Natural killer cell (primary cell): ENCODE measurements at regions not wholly inside any gene's neighbourhood (a gene's known extent, or its start where the extent isn't known, plus 50 kb on each side); places are given as distances from the start of the nearest gene placed in this dataset.

ENCODE experiments used
- ATAC-seq, 3 donors: fragments of 150-1000 bp in 2 of 3; fragments of 200-7000 bp in 1 of 3; cut with Tn5 transposase; 1 replicate in 1 of 3; 2 replicates in 2 of 3; pipeline ENCODE4 v1.10.0; 2021; ENCODE audit warnings: mild to moderate bottlenecking in 2 of 3, moderate library complexity in 2 of 3
- DNase-seq, 2 donors: peaks; one replicate each; pipeline versions ENCODE4 v3.0.0 to v3.0.0-alpha.2; 2013 to 2021; ENCODE audit warnings: mixed read lengths in 1 of 2
- H3K27ac ChIP-seq: one replicate; pipeline ENCODE4 v1.5.1; 2013; ENCODE audit warnings: mild to moderate bottlenecking, low read length
- H3K27me3 ChIP-seq: one replicate; pipeline ENCODE4 v1.6.1; 2013; ENCODE audit warnings: low read length; ENCODE audit not compliant: control insufficient read depth, insufficient read depth
- H3K36me3 ChIP-seq: one replicate; pipeline ENCODE4 v1.6.1; 2013; ENCODE audit warnings: low read length; ENCODE audit not compliant: control insufficient read depth, insufficient read depth
- H3K4me1 ChIP-seq: one replicate; pipeline ENCODE4 v1.6.1; 2013; ENCODE audit warnings: low read length; ENCODE audit not compliant: control insufficient read depth, insufficient read depth
- H3K4me3 ChIP-seq: one replicate; pipeline ENCODE4 v1.5.1; 2013; ENCODE audit warnings: low read length
- H3K9me3 ChIP-seq: one replicate; pipeline ENCODE4 v1.6.1; 2013; ENCODE audit warnings: low read length; ENCODE audit not compliant: control insufficient read depth, insufficient read depth
- H3K27ac Mint-ChIP-seq, 2 donors: one replicate each; pipeline ENCODE4 v1.8.0; 2022; ENCODE audit warnings: mild to moderate bottlenecking in 2 of 2, mixed read lengths in 2 of 2, moderate library complexity in 1 of 2
- H3K27me3 Mint-ChIP-seq, 2 donors: one replicate each; pipeline ENCODE4 v1.8.0; 2022; ENCODE audit warnings: low read depth in 2 of 2, mixed read lengths in 2 of 2
- H3K36me3 Mint-ChIP-seq: one replicate; pipeline ENCODE4 v1.8.0; 2022; ENCODE audit warnings: mixed read lengths
- H3K4me1 Mint-ChIP-seq, 2 donors: one replicate each; pipeline ENCODE4 v1.8.0; 2022; ENCODE audit warnings: mixed read lengths in 2 of 2
- H3K4me3 Mint-ChIP-seq: one replicate; pipeline ENCODE4 v1.8.0; 2022; ENCODE audit warnings: mild to moderate bottlenecking, moderate library complexity, mixed read lengths
- H3K9me3 Mint-ChIP-seq, 2 donors: one replicate each; pipeline ENCODE4 v1.8.0; 2022; ENCODE audit warnings: mixed read lengths in 2 of 2
- CTCF ChIP-seq: fragments of 200-600 bp; IDR thresholded peaks from one replicate; pipeline ENCODE4 v1.8.0; 2022; ENCODE audit warnings: antibody characterized with exemption
- whole genome bisulfite sequencing: methylation state at CpG from one replicate; pipeline ENCODE4 v1.1.7; 2013; ENCODE audit warnings: missing lambda C conversion rate; ENCODE audit not compliant: insufficient coverage; 5-methylcytosine and 5-hydroxymethylcytosine counted together
- intact Hi-C: fragments of 100-400 bp; cut with micrococcal nuclease; formaldehyde crosslinking; loops from one replicate; pipeline ENCODE4 v1.14.2; 2022

- Mint-ChIP-seq H3K4me1 (no peaks in the 10 kb centered on the region), H3K4me3 (no peak overlapping the region), H3K27ac (no peak overlapping the region), H3K27me3 (no peaks in the 10 kb centered on the region), H3K36me3 (no peaks in the 10 kb centered on the region), H3K9me3 (no peaks in the 10 kb centered on the region)
- Histone ChIP-seq H3K9me3 (no peaks in the 10 kb centered on the region), H3K36me3 (no peaks in the 10 kb centered on the region), H3K4me3 (no peak overlapping the region), H3K27me3 (no peaks in the 10 kb centered on the region), H3K4me1 (no peaks in the 10 kb centered on the region), H3K27ac (no peak overlapping the region)
- ATAC-seq (no peak), DNase-seq (no peak)
- WGBS: 60% methylated on average over 1 of the region's 2 CpGs
- no peak for TF ChIP-seq CTCF
- intact Hi-C loops: no loop called here
These were observed 225.0 kb upstream of the ARHGEF26 start for GRCh38 chr3:153896197-153896596.

- DNase-seq: no peak
- no peak overlapping the region for H3K27ac Mint-ChIP-seq
- 90% methylated on average over 2 of the region's 3 CpGs for WGBS
- no peaks in the 10 kb centered on the region for H3K36me3 Mint-ChIP-seq
- no peak for TF ChIP-seq CTCF
- no peaks in the 10 kb centered on the region for H3K9me3 Mint-ChIP-seq
- no peaks in the 10 kb centered on the region for H3K27me3 ChIP-seq
- H3K27me3 Mint-ChIP-seq: no peaks in the 10 kb centered on the region
- H3K4me3 Mint-ChIP-seq: no peak overlapping the region
- H3K4me3 ChIP-seq: no peak overlapping the region
- H3K4me1 Mint-ChIP-seq: no peaks in the 10 kb centered on the region
- H3K27ac ChIP-seq: no peak overlapping the region
- H3K4me1 ChIP-seq: no peaks in the 10 kb centered on the region
- H3K9me3 ChIP-seq: no peaks in the 10 kb centered on the region
- H3K36me3 ChIP-seq: no peaks in the 10 kb centered on the region
- ATAC-seq: no peak
- intact Hi-C loops: no loop called here
These were observed 224.0 kb upstream of the ARHGEF26 start for GRCh38 chr3:153897025-153897723.

- no peak overlapping the region for H3K4me3 ChIP-seq
- Mint-ChIP-seq H3K9me3 (no peaks in the 10 kb centered on the region), H3K4me1 (no peaks in the 10 kb centered on the region), H3K27me3 (no peaks in the 10 kb centered on the region), H3K36me3 (no peaks in the 10 kb centered on the region), H3K4me3 (no peak overlapping the region), H3K27ac (no peak overlapping the region)
- TF ChIP-seq CTCF: no peak
- no peaks in the 10 kb centered on the region for H3K4me1 ChIP-seq
- no peaks in the 10 kb centered on the region for H3K27me3 ChIP-seq
- no peaks in the 10 kb centered on the region for H3K9me3 ChIP-seq
- no peak overlapping the region for H3K27ac ChIP-seq
- no peaks in the 10 kb centered on the region for H3K36me3 ChIP-seq
- no peak for ATAC-seq
- no peak for DNase-seq
- intact Hi-C loops: no loop called here
These were observed 223.3 kb upstream of the ARHGEF26 start for GRCh38 chr3:153897842-153898241.

GRCh38 chr3:153901152-153901551 lies 220.0 kb upstream of the ARHGEF26 start:
- Mint-ChIP-seq H3K36me3 (no peaks in the 10 kb centered on the region), H3K9me3 (peaks cover 3 to 6% of the 10 kb centered on the region in 2 donors), H3K4me1 (no peaks in the 10 kb centered on the region), H3K27ac (no peak overlapping the region), H3K27me3 (no peaks in the 10 kb centered on the region), H3K4me3 (no peak overlapping the region)
- TF ChIP-seq CTCF: no peak
- Histone ChIP-seq H3K27ac (no peak overlapping the region), H3K36me3 (no peaks in the 10 kb centered on the region), H3K4me1 (no peaks in the 10 kb centered on the region), H3K4me3 (no peak overlapping the region), H3K27me3 (no peaks in the 10 kb centered on the region), H3K9me3 (no peaks in the 10 kb centered on the region)
- DNase-seq: no peak
- intact Hi-C loops: no loop called here
- ATAC-seq: no peak
- no CpG with 5 or more reads among the region's 2 CpGs for WGBS
